LHCN-M2 (cell line): ENCODE measurements at regions not wholly inside any gene's neighbourhood (a gene's known extent, or its start where the extent isn't known, plus 50 kb on each side); places are given as distances from the start of the nearest gene placed in this dataset.

Experiments used
- DNase-seq: peaks from one replicate; pipeline ENCODE4 v3.0.0-alpha.2; 2012; ENCODE audit warnings: low read depth

DNA sequence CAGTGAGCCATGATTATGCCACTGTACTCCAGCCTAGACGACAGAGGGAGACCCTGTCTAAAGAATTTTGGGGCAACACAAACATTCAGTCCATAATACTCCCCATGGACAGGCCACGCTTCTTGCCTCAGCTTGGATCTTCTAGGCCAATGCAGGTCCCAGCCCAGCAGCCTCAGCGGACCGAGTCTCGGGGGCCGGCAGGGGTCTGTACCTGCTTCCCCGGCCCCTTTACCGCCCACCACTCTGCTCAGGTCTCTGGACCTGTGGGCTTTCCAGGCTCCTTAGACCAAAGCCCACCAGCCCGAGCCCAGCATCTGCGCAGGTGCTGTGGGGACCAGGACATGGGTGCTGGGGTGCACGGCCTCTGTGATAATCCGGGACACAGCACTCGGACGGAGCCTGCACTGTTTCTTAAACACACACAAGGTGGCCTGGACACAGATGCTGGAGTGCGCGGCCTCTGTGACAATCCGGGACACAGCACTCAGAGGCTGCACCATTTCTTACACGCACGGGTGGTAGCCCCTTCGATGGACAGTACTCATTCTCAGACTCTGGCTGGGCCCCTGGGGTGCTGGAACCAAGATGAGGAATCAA, 62.1 kb upstream of the GPC1 start:
- no peak for DNase-seq

DNA sequence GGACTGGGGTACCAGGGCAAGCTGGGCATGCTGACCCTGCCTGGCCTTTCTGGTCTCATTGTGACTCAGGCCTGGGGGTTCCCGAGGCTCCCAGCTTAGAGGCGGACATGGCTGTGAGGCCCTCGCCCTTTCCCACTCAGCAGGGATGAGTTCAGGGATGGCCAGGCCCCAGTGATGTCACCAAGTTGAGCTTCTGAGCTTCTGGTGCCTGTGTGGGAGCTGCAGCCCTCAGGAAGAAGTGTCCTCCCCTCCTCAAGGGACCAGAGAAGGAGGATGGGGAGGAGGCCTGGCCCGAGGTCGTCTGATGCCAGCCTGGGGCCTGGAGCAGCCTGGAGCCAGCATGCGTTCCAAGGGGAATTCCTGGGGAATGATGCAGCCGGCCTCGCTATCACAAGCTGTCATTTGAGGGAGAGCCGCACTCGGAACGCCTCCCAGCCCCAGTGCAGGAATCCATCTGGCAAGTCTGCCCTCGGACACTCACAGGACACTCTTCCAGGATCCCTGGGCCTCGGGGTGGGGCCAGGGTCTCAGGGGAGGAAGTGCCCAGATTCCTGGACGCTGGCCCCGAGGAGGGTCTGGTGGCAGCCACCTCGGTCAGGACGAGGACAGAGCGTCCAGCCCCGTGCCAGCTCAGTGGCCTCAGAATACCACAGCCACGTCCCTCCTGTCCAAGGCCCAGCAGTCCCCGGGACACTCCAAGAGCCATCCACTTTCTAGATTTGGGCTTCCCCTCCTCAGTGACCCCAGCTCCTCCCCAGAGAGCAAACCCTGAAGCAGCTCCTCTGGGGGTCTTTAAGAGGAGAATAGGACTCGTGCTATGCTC, 61.2 kb upstream of the GPC1 start:
- peak; percentile 88 for DNase-seq

DNA sequence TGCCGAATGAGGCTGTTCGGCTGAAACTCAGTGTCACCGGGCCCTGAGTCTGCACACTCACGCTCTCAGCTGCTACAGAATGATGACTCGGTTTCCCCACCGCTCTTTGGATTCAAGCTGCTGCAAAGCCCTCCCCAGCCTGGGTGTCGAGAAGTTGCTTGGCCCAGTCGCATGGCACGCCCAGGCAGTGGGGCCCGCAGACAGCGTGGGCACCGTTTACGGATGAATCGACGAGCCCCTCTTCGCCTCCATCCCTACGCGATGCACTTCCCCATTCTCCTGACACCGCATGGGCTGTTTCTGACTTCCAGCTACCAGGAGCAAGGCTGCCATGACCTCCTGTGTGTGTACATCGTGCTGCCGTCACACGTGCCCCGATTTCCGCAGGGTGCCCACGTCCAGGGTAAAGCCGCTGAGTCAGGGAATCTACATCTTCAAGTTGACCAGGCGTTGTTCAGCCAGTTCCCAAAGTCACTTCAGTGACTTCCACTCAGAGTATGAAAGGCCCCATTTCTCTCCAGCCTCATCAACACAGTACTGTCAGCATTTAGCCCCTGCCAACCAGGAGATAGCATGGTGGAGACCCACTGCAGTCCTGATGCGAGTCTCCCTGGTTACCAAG, 60.3 kb upstream of the GPC1 start:
- DNase-seq: no peak

DNA sequence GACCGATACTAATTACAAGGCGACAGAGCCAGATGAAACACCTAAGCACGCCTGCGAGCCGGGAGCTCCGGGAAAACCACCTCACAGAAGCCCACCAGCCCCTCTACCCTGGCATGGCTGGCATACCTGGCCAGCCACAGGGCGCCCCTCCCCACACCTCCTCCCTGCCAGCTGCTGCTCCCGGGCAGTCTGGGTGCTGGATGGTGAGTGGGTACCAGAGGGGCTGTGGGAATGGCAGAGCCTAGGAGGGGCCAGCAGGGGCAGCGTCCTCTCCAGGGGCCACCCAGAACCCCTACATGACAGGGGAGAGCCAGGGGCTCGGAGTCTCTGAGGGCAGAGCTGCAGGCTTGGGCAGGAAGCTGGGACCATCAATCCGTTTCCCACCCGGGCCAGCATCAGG, 58.7 kb upstream of the GPC1 start:
- DNase-seq: no peak

DNA sequence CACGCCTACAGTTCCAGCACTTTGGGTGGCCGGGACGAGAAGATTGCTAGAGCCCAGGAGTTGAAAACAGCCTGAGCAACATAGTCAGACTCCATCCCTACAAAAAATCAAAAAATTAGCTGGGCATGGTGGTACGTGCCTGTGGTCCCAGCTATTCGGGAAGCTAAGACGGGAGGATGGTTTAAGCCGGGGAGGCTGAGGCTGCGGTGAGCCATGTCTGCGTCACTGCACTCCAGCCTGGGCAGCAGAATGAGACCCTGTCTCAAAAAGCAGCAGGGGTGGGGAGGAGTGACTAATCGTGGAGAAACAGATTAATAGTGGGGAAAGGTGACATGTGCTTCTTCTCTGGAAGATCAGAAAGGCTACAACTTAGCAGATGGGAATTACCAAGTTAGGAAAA, 58.1 kb upstream of the GPC1 start:
- no peak for DNase-seq

DNA sequence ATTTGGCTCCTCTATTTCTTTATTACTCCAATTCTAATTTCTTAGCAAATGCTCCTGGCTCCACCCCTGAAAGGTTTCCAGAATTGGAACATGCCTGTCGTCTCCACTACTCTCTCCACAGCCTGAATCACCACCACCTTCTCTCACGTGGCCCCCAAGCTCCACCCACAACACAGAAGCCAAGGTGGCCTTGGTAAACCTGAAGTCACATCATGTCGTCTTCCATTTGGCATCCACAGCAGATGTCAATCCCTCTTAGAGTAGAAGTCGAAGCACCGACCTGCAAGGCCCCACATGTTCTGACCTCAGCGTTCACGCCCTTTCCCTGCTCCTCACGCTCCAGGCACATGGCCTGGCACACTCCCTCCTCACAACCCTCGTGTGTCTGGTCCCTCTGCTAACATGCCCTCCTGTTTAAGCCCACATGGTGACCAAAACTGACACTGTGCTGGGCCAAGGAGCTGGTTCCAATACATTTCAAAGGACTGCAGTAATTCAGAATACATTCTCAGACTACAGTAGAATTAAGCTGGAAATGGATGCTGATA, 56.3 kb upstream of the GPC1 start:
- DNase-seq: no peak

DNA sequence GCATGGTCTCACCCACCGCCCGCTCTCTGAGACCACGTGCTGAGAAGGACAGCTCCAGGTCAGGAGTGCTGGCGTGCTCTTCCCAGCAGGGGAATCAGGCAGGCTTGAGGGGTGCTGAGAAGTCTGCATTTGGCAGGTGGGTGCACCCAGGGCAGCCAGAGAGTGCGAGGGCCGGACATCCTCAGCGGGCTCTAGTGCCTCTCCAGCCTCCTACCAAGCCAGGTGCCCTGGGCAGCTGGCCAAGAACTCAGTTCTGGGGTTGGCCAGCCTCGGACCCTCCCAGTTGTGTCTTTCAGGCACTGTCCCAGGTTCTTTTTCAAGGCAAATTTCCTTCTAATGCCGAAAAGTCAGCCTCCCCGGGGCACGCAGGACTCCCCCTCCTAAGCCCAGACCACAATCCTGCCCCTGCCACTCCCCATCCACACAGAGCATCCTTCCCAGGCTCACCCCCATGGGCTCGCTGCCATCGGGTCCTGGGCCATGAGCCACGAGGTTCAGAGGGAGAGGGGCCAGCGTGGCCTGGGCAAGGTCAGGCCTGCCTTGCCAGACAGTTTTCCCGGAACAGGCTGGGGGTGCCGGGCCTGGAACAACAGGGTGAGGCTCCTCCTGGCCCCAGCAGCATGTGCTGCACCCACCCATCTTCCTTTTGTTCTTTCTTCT, 52.2 kb upstream of the GPC1 start:
- no peak for DNase-seq

DNA sequence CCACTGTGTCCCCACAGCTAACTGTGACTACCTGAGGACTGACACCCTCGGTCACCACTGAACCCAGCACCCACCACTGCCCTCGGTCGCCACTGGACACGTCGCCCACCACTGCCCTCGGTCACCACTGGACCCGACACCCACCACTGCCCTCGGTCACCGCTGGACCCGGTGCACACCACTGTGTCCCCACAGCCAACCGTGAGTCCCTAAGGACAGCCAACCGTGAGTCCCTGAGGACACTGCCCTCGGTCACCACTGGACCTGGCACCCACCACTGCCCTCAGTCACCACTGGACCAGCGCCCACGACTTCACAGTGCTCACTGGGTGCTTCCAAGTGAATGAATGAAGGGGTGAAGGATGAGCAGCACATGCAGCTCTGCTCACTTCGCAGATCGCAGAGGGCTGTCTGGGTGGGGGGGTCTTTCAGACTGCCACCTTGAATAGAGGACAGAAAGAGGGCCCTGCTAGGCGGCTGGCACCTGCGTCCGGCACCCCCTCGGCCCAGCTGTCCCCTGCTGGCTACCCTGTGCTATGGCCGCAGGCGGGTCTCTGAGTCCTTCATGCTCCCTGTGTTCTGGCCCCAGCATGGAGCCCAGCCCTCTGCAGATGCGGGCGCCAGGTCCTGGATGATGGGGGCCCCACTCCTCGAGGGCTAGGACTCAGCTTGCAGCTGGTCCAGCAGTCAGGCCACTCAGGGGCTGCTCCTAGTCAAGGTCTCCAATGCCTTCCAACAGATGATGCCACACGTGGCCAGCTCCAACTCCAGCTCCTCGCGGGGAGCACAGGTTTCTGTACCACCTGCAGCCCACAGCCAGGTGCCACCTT, 51.4 kb upstream of the GPC1 start:
- DNase-seq: no peak

DNA sequence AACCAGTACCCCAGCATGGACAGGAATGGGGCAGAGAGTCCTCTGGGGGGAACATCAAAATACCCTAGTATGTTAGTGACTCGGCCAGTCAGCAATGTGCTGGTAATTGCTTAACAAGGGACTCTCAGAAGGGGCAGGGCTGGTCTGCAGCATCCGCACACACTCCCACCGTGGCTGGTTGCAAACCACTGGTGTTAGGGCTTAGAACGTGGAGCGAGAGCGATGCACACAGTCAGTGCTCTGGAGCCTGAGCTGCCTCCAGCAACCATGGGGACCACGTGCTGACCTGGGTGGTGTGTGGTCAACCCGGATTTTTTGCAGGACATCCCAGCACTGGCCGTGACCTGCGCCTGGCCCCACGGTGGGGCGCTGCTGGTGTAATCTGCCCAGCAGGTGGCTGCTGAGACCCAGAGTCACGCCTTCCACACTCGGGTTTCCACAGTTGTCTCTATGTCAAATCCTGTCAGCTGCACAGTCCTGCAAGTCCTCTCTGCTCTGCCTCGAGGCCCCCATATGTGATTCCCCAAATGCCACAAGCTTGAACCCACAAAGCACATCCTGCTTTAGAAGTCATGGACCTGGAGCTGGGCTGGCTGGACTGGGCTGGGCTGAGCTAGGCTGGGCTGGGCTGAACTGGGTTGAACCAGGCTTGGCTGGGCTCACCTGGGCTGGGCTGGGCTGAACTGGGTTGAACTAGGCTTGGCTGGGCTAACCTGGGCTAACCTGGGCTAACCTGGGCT, 50.6 kb upstream of the GPC1 start:
- DNase-seq: peak; percentile 49

DNA sequence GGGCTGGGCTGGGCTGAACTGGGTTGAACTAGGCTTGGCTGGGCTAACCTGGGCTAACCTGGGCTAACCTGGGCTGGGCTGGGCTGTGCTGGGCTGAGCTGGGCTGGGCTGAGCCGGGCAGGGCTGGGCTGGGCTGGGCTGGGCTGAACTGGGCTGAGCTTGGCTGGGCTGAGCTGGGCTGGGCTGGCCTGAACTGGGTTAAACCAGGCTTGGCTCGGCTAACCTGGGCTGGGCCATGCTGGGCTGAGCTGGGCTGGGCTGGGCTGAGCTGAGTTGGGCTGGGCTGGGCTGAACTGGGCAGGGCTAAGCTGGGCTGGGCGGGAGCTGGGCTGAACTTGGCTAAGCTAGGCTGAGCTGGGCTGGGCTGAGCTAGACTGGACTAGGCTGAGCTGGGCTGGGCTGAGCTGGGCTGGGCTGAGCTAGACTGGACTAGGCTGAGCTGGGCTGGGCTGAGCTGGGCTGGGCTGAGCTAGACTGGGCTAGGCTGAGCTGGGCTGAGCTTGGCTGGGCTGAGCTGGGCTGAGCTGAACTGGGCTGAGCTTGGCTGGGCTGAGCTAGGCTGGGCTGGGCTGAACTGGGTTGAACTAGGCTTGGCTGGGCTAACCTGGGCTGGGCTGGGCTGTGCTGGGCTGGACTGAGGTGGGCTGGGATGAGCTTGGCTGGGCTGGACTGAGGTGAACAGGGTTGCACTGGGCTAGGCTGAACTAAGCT, 49.9 kb upstream of the GPC1 start:
- peak; percentile 30 for DNase-seq
